A673 (cell line): ENCODE measurements at regions not wholly inside any gene's neighbourhood (a gene's known extent, or its start where the extent isn't known, plus 50 kb on each side); places are given as distances from the start of the nearest gene placed in this dataset.

ENCODE experiments used
- EZH2 ChIP-seq: fragments of 200-600 bp; sonication (generic); IDR thresholded peaks from 2 replicates; pipeline ENCODE4 v1.6.1; 2017; ENCODE audit warnings: borderline replicate concordance, low read depth, mild to moderate bottlenecking, mixed read lengths, antibody characterized with exemption, low read length; ENCODE audit not compliant: poor library complexity, severe bottlenecking
- TF ChIP-seq, protein P1 (sequence below): fragments of 300-800, 200-600 bp; sonication (generic); conservative IDR thresholded peaks from 2 replicates; pipeline ENCODE4 v1.5.1; 2017; ENCODE audit warnings: low read depth, mild to moderate bottlenecking, antibody characterized with exemption, low read length, moderate library complexity, mixed read lengths

- TF ChIP-seq, protein P1, sequence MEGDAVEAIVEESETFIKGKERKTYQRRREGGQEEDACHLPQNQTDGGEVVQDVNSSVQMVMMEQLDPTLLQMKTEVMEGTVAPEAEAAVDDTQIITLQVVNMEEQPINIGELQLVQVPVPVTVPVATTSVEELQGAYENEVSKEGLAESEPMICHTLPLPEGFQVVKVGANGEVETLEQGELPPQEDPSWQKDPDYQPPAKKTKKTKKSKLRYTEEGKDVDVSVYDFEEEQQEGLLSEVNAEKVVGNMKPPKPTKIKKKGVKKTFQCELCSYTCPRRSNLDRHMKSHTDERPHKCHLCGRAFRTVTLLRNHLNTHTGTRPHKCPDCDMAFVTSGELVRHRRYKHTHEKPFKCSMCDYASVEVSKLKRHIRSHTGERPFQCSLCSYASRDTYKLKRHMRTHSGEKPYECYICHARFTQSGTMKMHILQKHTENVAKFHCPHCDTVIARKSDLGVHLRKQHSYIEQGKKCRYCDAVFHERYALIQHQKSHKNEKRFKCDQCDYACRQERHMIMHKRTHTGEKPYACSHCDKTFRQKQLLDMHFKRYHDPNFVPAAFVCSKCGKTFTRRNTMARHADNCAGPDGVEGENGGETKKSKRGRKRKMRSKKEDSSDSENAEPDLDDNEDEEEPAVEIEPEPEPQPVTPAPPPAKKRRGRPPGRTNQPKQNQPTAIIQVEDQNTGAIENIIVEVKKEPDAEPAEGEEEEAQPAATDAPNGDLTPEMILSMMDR: no peak
- TF ChIP-seq EZH2: no peak
Measured at GRCh38 chr13:105338773-105339172, 1196.7 kb downstream of the EFNB2 start.
